ENCODE measurements at regions not wholly inside any gene's neighbourhood (a gene's known extent, or its start where the extent isn't known, plus 50 kb on each side); places are given as distances from the start of the nearest gene placed in this dataset.

- POLR2A ChIA-PET, result no interaction called here
- FAIRE-seq (no peak), ATAC-seq (no peak; a peak in 1 of 6 replicates), DNase-seq (ENCODE audit: low read depth in 1 of 2, low spot score in 1 of 2) (no peak)
- H3K9me3 ChIP-seq, result no peaks in the 10 kb centered on the region
- no peak overlapping the region for H3K27ac ChIP-seq
- H3K4me2 ChIP-seq, result peak overlapping the region; percentile 37; the same call in 1 of the 3 replicates
- no peak overlapping the region for H3K4me3 ChIP-seq
- TF ChIP-seq, protein P1, sequence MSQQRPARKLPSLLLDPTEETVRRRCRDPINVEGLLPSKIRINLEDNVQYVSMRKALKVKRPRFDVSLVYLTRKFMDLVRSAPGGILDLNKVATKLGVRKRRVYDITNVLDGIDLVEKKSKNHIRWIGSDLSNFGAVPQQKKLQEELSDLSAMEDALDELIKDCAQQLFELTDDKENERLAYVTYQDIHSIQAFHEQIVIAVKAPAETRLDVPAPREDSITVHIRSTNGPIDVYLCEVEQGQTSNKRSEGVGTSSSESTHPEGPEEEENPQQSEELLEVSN (IDR thresholded peaks at IDR 0.05; ENCODE audit: borderline replicate concordance, low read depth), result no peak
- TF ChIP-seq FOSL2 (IDR thresholded peaks at IDR 0.05) (no peak), FOSL2 (CRISPR knock-in tag; IDR thresholded peaks at IDR 0.05) (no peak), ESRRA (IDR thresholded peaks at IDR 0.05; ENCODE audit: borderline replicate concordance, low read length) (no peak), ZNF302 (CRISPR knock-in tag; IDR thresholded peaks at IDR 0.05) (no peak), CHD2 (IDR thresholded peaks at IDR 0.05; ENCODE audit: low read length, partially characterized antibody) (no peak), HMGXB4 (CRISPR knock-in tag; IDR thresholded peaks at IDR 0.05; ENCODE audit: borderline replicate concordance) (no peak), FOSB (CRISPR knock-in tag; IDR thresholded peaks at IDR 0.05) (no peak), GATA3 (IDR thresholded peaks at IDR 0.05; ENCODE audit: borderline replicate concordance) (no peak)
- TF ChIP-seq, protein P2, sequence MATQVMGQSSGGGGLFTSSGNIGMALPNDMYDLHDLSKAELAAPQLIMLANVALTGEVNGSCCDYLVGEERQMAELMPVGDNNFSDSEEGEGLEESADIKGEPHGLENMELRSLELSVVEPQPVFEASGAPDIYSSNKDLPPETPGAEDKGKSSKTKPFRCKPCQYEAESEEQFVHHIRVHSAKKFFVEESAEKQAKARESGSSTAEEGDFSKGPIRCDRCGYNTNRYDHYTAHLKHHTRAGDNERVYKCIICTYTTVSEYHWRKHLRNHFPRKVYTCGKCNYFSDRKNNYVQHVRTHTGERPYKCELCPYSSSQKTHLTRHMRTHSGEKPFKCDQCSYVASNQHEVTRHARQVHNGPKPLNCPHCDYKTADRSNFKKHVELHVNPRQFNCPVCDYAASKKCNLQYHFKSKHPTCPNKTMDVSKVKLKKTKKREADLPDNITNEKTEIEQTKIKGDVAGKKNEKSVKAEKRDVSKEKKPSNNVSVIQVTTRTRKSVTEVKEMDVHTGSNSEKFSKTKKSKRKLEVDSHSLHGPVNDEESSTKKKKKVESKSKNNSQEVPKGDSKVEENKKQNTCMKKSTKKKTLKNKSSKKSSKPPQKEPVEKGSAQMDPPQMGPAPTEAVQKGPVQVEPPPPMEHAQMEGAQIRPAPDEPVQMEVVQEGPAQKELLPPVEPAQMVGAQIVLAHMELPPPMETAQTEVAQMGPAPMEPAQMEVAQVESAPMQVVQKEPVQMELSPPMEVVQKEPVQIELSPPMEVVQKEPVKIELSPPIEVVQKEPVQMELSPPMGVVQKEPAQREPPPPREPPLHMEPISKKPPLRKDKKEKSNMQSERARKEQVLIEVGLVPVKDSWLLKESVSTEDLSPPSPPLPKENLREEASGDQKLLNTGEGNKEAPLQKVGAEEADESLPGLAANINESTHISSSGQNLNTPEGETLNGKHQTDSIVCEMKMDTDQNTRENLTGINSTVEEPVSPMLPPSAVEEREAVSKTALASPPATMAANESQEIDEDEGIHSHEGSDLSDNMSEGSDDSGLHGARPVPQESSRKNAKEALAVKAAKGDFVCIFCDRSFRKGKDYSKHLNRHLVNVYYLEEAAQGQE (IDR thresholded peaks at IDR 0.05), result no peak
- 60% methylated on average over 1 of the region's 1 CpG for WGBS (ENCODE audit: missing lambda C conversion rate)
- CTCF ChIA-PET, result no interaction called here
- peaks cover 5% of the 10 kb centered on the region; the same call in 1 of the 3 replicates for H3K4me1 ChIP-seq
Observed at GRCh38 chr5:145463634-145464033, 371.5 kb downstream of the PRELID2 start.

- peaks cover 5% of the 10 kb centered on the region; the same call in 1 of the 3 replicates for H3K4me1 ChIP-seq
- POLR2A ChIA-PET, result no interaction called here
- H3K9me3 ChIP-seq, result no peaks in the 10 kb centered on the region
- DNase-seq (ENCODE audit: low read depth in 1 of 2, low spot score in 1 of 2) (no peak), FAIRE-seq (no peak), ATAC-seq (no peak)
- CTCF ChIA-PET, result interaction anchor here (0.6 kb wide), 1 partner anchor 16 kb away, joined by 3 read pairs; no protein-coding TSS in a partner anchor
- TF ChIP-seq, protein P3, sequence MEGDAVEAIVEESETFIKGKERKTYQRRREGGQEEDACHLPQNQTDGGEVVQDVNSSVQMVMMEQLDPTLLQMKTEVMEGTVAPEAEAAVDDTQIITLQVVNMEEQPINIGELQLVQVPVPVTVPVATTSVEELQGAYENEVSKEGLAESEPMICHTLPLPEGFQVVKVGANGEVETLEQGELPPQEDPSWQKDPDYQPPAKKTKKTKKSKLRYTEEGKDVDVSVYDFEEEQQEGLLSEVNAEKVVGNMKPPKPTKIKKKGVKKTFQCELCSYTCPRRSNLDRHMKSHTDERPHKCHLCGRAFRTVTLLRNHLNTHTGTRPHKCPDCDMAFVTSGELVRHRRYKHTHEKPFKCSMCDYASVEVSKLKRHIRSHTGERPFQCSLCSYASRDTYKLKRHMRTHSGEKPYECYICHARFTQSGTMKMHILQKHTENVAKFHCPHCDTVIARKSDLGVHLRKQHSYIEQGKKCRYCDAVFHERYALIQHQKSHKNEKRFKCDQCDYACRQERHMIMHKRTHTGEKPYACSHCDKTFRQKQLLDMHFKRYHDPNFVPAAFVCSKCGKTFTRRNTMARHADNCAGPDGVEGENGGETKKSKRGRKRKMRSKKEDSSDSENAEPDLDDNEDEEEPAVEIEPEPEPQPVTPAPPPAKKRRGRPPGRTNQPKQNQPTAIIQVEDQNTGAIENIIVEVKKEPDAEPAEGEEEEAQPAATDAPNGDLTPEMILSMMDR (IDR thresholded peaks at IDR 0.05), result no peak
- no peak for TF ChIP-seq NPAS2 (CRISPR knock-in tag; IDR thresholded peaks at IDR 0.05; ENCODE audit: borderline replicate concordance)
- no peak for TF ChIP-seq SREBF2 (IDR thresholded peaks at IDR 0.05)
- TF ChIP-seq, protein P1 (IDR thresholded peaks at IDR 0.05; ENCODE audit: borderline replicate concordance, low read depth), result no peak
- no peak for TF ChIP-seq HMGXB4 (CRISPR knock-in tag; IDR thresholded peaks at IDR 0.05; ENCODE audit: borderline replicate concordance)
- no peak for TF ChIP-seq RCOR1 (IDR thresholded peaks at IDR 0.05; ENCODE audit: low read depth, low read length)
- no peak for TF ChIP-seq GATA3 (IDR thresholded peaks at IDR 0.05; ENCODE audit: borderline replicate concordance)
- no peak for TF ChIP-seq CEBPB (IDR thresholded peaks at IDR 0.05)
- TF ChIP-seq ZNF302 (CRISPR knock-in tag; IDR thresholded peaks at IDR 0.05), result no peak
- TF ChIP-seq MAFK (IDR thresholded peaks at IDR 0.05; ENCODE audit: partially characterized antibody), result no peak
- no peak for TF ChIP-seq HEYL (CRISPR knock-in tag; IDR thresholded peaks at IDR 0.05)
- no peak for TF ChIP-seq KDM5A (IDR thresholded peaks at IDR 0.05)
- no peak for TF ChIP-seq SMC3 (IDR thresholded peaks at IDR 0.05)
- no peak for TF ChIP-seq BHLHE40 (IDR thresholded peaks at IDR 0.05; ENCODE audit: low read depth, low read length)
- no peak for TF ChIP-seq EHMT2 (IDR thresholded peaks at IDR 0.05; ENCODE audit: low read depth)
- no peak for TF ChIP-seq HDAC2 (IDR thresholded peaks at IDR 0.05)
- H3K27ac ChIP-seq, result no peak overlapping the region
- no peak overlapping the region for H3K4me2 ChIP-seq
- H3K4me3 ChIP-seq, result no peak overlapping the region
- 95% methylated on average over 3 of the region's 3 CpGs for WGBS (ENCODE audit: missing lambda C conversion rate)
Observed at GRCh38 chr5:145462525-145462924, 372.6 kb downstream of the PRELID2 start.

Data from A549 (cell line).